GM10266 (cell line): ENCODE measurements at regions not wholly inside any gene's neighbourhood (a gene's known extent, or its start where the extent isn't known, plus 50 kb on each side); places are given as distances from the start of the nearest gene placed in this dataset.

Experiments used
- DNase-seq: peaks from one replicate; pipeline ENCODE4 v3.0.0; 2012; ENCODE audit errors: extremely low spot score
- TF ChIP-seq, protein P1 (sequence below): IDR thresholded peaks from 2 replicates; pipeline ENCODE4 v1.5.1; 2012; ENCODE audit warnings: mild to moderate bottlenecking, low read depth; ENCODE audit not compliant: control insufficient read depth, insufficient read depth; ENCODE audit errors: missing control alignments

GRCh38 chr20:40511478-40511877 is 177.6 kb downstream of the MAFB start:
- DNase-seq = no peak
- TF ChIP-seq, protein P1, sequence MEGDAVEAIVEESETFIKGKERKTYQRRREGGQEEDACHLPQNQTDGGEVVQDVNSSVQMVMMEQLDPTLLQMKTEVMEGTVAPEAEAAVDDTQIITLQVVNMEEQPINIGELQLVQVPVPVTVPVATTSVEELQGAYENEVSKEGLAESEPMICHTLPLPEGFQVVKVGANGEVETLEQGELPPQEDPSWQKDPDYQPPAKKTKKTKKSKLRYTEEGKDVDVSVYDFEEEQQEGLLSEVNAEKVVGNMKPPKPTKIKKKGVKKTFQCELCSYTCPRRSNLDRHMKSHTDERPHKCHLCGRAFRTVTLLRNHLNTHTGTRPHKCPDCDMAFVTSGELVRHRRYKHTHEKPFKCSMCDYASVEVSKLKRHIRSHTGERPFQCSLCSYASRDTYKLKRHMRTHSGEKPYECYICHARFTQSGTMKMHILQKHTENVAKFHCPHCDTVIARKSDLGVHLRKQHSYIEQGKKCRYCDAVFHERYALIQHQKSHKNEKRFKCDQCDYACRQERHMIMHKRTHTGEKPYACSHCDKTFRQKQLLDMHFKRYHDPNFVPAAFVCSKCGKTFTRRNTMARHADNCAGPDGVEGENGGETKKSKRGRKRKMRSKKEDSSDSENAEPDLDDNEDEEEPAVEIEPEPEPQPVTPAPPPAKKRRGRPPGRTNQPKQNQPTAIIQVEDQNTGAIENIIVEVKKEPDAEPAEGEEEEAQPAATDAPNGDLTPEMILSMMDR = no peak

- TF ChIP-seq, protein P1 = no peak
- no peak for DNase-seq
Measured at GRCh38 chr20:40510622-40511021, 178.4 kb downstream of the MAFB start.

DNA sequence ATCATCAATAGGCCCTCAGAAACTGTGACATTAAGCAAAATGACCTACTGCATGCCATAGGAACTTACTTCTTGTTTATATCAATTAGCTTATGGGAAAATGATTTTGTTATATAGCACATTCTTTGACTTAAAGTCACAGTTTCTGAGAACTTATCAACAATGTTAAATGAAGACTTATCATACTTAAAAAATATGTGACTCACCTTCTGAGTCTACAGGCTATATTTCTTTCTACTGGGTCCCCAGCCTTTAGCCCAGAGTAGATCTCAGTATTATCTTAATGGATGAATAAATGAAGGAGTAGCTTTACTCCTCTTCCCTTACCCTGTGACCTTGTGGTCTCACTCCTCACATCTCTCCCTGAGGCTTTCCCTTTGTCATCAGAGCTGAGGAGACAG is 180.2 kb downstream of the MAFB start:
- TF ChIP-seq, protein P1 = no peak
- DNase-seq = no peak

GRCh38 chr20:40506537-40506939 is 182.5 kb downstream of the MAFB start:
- TF ChIP-seq, protein P1 = no peak
- no peak for DNase-seq

DNA sequence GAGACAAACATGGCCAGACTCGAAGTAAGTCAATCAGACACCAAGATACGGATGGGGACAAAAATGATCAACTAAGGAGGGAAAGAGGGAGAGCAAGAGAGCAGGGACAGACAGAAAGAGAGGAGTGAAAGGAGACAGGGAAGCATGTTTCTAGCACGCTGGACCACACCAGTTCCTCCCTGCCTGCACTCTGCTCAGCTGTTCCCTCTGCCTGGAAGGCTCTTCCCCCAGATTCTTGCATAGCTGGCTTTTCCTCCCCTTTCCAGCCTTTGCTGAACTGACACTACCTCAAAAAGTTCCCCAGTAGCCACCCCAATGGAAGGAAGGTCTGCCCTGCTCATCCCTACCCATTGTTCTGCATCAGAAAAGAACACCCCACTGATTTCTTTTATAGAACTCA is 185.9 kb downstream of the MAFB start:
- TF ChIP-seq, protein P1 = no peak
- DNase-seq = no peak

DNA sequence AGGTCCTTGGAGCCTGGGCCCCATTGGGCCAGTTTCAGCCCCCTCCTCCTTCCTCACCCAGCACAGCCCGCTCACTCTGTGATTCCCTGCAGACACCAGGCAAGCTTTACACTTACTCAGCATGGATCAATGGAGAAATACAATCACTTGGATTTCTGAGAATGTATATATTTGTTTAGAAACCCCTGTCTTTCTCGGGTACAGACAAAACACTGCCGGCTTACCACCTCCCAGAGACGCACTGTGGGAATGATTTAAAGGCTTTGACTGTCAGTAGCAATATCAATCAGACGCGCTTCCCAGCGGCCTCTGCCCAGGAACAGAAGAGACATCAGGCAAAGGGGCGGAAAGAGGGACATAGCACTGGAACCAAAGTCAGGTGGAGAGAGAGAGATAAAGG is 186.5 kb downstream of the MAFB start:
- DNase-seq = no peak
- TF ChIP-seq, protein P1 = no peak

DNA sequence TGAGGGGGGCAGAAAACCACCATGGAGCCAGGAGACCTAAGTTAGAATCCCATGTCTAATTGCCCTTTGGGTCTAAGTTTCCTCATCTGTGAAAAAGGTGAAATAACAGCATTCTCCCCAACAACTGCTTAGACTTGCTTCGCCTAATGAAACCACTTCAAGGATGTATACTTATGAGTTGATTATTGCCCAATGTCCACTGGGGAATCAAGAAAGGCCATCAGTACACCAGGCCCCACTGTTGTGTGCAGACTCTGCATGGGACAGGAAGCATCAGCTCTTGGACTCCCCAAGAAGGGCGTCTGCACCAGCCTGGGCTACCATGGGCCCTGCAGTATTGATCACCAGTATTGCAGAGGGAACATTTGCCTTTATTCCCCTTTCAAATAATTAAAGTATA is 189.6 kb downstream of the MAFB start:
- TF ChIP-seq, protein P1 = no peak
- no peak for DNase-seq
